GM18519 (cell line): ENCODE measurements at regions not wholly inside any gene's neighbourhood (a gene's known extent, or its start where the extent isn't known, plus 50 kb on each side); places are given as distances from the start of the nearest gene placed in this dataset.

Experiments used
- ATAC-seq: cut with Tn5 transposase; IDR thresholded peaks from one replicate; pipeline ENCODE4 v1.9.1; 2021; ENCODE audit warnings: mild to moderate bottlenecking, moderate library complexity; ENCODE audit not compliant: unreplicated experiment, low FRiP score

DNA sequence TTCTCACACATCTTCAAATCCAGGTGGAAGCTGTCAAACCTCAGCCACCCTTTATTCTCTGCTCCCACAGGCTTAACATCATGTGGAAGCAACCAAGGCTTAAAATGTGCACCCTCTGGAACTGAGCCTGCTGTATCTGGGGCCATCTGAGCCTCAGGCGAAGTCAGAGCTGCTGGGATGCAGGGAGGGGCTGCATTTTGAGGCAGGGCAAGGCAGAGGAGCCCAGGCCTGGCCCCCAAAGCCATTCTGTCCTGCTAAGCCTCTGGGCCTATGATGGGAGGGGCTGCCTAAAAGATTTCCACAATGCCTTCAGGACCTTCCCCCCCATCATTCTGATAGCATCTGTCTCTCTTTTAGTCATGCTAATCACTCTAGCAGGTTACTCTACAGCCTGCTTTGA lies 51.7 kb upstream of the COBL start:
- no peak for ATAC-seq

DNA sequence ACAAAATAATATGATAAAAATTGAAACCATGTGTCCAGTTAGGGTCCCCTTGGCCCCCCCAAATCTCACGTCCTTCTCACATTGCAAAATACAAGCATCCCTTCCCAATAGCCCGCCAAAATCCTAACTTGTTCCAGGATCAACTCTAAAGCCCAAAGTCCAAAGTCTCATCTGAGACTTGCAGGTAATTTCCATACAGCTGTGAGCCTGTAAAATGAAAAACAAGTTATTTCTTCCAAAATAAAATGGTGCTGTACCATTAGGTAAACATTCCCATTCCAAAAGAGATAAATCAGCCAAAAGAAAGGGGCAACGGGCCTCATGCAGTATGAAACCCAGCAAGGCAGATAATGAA lies 51.0 kb upstream of the COBL start:
- ATAC-seq: no peak

DNA sequence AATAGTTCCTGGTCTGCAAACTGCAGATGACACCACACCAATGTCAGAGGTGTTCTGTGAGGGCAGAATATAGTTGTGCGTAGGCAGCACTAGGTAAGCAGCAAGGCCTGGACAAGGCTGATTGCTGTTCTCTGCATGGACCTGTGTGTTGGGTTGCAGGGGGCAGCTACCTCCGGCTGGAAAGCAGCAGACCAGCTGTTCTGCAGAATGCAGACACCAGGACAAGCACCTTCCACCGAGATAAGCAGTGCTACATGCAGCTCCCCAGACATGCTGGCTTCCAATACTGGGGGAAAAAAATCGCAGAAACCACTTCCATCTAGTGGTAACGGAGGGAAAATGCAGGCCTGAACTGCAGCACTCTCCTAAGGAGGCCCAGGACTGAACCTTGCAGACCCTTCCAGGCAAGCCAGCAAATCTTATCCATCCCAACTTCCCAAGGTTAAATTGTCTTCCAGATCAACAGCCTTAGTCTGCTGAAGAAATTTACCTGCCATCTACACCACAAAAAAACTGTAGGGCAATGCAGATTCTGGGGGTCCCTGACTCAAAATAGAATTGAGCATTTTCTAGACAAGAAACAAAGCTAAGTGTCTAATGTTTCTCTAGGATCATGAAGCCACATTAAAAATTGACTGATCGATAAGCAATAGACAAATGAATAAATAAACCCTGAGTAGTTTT lies 50.5 kb upstream of the COBL start:
- ATAC-seq: peak; percentile 82
